ENCODE measurements at regions not wholly inside any gene's neighbourhood (a gene's known extent, or its start where the extent isn't known, plus 50 kb on each side); places are given as distances from the start of the nearest gene placed in this dataset.

DNA sequence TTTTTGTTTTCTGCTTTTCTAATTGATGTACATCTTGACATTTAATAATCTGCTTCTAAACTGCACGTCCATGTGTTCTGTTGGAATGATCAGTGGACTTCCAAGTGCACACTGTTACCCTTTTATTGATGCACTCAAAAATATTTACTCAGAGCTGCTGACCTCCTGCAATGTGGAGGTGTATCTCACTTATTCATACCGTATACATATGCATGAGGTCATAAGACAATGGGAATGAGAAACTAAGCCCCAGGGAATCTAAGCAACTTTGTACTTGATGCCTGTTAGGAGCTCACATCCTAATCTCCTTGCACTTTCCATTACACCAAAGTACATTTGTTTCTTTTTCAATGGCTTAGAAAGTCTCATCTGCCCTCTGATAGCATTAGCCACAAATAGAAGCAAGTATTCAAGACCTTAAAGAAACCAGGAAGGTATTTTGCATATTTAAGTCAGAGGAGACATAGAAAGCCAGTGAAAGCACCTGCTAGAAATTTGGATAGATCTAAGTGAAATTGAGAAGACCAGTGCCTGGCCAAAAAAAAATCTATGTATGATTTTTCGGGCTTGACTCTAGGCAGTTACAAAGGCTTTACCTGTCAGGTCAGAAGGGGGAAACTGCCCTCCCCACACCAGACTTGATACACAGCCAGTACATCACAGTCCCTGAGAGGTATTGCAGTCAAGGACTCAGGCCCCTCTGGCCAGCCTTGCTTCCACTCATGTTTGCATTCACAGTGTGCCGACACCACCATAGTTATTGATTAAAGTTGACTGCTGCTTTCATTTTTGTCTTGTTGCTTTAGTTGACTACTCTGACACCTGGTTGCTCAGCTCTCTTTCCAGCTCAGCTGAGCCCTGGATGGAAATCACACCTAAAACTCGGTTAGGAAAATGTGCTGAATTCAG is 391.7 kb upstream of the CYRIA start:
- DNase-seq = no peak

DNA sequence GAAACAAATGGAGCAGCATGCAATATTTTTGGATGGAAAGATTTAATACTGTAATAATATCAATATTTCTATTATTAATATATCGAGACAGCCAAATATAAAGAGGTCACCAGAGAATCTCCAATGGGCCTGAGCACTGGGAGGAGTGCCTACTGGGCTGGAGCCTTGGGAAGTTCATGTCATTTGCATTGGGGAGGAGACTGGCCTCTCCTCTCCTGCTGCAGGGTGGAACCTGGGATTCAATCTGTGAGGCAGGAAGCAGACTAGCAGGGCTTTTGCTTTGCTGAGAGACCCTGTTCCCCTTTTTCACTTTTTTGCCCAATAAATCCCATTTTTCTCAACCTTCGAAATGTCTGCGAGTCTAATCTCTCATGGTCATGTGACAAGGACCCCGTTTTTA is 390.6 kb upstream of the CYRIA start:
- no peak for DNase-seq

DNA sequence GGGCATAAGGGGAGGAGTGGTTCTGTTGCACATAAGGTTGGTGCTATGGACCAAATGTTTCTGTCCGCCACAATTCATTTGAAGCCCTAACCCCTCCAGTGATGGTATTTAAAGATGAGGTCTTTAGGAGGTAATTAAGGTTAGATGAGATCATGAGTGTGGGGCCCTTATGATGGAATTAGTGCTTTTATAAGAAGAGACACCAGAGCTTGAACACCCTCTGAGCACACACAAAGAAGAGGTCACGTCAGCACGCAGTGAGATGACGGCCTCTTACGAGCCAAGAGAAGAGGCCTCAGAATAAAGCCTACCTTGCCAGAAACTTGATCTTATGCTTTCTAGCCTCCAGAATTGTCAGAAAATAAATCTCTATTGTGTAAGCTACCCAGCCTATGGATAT is 386.4 kb upstream of the CYRIA start:
- no peak for DNase-seq

DNA sequence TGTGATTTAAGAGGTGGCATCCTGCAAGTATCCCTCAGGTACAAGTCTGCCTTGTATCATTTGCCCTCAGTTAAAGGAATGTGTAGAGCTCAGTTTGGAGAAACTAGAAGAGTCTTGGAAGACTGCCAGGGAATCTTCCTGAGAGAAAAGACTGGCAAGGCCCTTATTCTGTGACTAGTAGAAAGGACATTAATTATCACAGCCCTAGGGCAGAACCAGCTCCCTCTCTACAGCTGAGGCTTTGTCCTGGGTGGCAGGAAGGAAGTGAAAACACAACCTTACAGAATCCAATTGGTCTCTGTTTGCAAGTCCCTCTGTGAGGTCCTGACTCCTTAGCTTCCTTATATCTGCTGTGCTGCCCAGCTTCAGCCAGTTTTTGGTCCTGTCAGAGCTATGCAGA is 385.9 kb upstream of the CYRIA start:
- no peak for DNase-seq

DNA sequence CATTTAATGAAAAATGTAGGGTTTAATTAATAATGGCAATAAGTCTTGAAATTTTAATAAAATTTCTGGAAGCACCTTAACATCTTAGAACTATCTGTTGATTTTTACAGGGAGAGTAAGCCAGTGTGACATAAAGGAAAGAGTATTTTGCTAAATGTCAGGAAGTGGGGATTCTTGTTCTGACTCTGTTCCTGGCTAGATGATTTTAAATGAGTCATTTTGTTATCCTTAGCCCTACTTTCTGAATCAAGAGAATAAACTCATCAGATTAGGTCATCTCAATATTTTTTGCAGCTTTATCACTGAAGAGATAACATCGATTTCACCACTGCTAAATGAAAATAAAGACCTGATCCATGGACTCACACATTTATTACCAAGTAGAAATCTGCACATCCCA is 377.5 kb upstream of the CYRIA start:
- no peak for DNase-seq

DNA sequence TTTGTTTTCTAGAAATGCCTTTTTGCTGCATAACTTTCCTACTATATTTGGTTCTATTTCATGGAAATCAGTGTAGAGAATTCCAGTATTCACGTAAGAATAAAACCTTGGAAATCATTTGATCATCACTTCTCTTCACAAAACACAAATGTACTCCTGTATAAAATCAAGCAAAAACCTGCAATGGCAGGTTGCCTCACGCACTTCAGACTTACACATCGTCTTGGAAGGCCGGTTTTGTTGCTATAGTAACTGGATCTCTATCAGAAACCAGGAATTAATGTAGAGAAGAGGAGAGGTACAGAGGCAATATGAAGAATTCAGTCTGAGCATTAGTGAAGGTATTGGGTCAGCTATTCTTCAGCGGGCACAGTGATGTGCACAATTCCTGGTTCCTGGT is 370.7 kb upstream of the CYRIA start:
- DNase-seq = no peak

DNA sequence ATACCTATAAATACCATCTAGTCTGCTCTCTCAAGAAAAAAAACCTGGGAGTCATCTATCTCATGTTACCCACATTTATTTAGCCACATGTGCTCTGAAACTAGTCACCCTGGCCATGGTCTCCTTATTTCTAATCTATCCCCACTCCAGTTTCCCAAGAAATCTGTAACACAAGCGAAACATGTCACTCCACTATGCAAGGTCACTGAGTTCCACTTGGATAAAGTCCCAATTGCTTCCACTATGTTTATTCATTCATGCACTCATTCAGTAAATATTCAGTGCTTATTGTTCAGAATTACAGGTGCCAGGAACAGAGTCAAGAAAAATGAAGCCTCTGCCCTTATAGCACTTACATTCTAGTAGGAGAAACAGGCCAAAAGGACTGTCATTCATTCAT is 369.4 kb upstream of the CYRIA start:
- no peak for DNase-seq

DNA sequence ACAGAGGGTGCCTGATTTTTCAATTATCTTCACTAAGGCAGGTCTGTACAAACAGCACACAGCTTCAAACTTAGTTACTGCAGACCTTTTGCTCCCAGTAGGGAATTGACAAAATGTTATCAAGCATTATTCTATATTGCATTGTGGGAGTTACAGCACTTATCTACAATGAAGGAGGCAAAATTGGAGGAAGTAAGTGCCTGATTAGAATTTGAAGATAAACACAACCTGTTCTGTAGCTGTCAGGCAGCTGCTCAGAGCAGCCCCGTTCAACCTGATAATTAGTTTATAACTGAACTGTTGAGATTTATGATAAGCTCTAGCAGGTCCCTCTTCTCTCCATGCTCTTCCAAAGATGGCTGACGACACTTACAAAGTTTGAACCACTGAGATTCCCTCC is 364.4 kb upstream of the CYRIA start:
- DNase-seq = no peak

DNA sequence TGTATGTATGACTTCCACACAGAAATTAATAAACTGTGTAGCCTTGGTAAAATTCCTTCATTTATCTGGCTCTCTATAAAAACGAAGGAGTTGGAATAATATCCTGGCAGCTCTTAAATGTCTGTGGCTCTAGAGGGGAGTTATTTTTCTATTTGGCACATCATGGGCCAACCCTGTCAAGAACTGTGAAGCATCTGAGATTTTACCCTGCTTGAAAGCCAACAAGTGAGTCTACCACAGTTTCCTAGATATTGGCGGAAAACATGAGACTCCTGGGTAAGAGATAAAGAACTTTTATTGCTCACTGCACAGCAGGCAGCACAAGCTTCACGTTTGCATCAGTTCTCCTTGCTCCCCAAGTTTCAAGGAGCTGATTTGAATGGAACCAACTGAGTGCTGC is 346.7 kb upstream of the CYRIA start:
- DNase-seq = no peak

DNA sequence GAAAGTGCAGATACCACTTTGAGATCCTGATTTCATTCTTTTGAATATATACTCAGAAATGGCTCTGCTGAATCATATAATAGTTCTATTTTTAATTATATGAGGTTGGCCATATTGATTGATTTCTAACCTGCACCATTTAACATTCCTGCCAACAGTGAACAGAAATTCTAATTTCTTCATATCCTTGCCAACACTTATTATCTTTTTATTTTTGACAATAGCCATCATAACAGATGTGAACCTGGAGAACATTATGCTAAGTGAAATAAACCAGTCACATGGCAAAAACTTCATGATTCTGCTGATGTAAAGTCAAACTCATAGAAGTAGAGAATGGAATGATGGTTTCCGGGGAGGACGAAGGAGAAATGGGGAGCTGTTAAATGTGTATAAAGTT is 344.5 kb upstream of the CYRIA start:
- DNase-seq = no peak

DNA sequence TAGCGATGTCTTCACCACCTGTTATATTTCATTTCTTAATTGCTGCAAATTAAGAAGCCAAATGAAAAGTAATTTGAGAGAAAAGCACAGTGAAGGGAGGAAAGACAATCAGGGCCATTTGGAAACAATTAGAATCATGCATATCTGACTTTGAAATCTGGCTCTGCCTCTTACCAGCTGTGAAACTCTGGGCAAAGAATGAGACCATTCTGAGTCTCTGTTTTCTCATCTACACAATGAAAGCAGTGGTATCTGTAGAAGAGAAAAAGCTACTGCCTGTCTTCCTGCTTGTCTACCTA is 334.5 kb upstream of the CYRIA start:
- no peak for DNase-seq

DNA sequence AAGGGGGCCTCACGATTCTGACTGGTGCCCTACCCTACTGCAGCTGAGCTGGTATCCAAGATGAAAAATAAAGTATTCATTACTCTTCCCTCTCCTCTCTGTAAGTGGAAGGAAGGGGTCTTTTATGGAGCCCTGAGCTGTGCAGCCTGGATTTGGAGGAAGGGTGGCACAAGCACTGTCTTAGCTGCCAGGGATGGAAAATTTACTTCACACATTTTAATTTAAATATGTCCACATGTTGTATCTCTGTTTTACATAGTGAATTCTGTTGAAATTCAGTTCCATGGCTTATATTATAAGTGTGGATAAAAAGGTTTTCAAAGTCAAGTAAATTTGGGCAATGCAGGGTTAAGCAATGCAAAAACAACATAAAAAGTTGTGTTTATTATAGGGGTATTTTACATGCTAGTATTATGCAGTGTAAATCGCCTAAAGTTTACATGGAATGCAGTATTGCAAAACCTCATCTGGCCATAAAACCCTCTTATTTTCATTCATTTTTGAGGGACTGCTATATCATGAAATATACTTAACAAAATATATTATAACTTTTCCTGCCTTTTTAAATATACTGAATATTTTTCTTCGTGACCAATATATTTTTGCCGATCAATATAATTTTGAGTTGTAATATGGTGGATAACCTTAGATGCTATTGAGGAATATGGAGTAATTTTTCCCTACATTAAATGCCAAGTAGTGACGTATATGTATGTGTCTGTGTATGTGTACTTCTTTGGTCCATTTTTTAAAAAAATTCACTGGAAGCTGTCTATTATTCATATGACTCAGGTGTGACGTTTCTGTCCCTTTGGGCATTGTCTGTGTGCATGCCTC is 333.9 kb upstream of the CYRIA start:
- no peak for DNase-seq

DNA sequence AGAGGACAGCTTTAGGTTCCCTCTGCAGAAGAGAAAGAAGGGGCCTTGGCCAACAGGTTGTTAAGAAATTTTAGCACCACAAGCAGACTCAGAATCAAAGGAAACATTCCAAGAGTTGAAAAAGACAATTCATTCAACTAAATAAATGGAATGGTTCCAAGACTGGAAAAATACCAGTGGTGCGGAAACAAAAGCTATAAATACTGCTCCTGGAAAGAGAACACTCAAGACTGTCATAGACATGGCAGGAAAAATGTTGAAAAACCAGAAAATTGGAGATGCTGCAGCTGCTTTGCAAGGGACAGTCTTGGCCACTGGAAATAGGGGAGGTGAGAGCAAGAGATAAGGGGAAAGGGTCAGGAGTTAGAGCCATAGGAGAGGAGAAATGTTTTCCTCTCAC is 312.7 kb upstream of the CYRIA start:
- DNase-seq = no peak

DNA sequence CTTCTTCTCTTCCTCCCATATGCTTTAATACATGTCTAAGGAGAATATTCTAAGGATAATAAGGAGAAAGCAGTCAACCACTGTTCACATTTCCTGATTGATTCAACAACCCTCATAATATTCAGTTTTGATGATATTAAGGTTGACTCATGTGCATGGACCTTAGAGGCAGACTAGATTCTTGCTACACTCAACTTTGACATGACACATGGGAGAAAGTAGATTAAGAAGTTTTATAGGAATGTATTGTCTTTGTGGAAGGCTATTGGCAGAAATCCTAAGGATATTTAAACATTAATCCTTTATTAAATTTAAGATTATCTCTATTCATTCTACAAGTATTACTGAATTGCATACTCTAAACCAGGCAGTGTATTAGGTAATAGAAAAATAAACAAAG is 309.1 kb upstream of the CYRIA start:
- no peak for DNase-seq

DNA sequence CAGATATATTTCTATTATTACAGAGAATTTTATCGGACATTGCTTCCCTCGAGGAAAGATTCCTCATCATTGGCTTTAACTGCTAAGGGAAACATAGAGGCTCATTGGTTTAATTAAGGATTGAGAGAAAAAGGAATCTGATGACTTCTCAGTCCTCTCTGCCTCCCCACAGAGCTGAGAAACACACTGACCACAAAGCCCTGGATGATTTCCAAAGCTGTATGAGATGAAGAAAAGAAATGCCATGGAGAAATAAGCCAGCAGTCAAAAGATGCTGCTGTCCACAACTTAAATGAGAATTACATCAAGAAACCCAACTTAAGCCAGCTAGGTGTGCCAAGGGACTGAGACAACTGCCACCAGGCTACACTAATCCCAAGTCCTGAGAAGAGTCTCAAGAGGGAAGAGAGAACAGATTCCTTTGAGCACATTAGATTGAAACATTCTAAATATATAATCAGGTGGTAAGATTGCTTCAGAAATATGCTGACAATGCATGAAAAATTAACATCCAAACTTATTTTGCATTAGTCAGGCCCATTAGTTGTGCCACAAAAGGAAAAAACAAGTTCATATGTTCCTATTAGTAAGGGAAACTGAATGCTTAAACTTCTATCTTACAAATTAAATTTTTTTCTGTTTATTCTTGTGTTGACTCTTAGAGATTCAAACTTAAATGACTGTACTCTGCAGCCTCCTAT is 308.1 kb upstream of the CYRIA start:
- DNase-seq = no peak

DNA sequence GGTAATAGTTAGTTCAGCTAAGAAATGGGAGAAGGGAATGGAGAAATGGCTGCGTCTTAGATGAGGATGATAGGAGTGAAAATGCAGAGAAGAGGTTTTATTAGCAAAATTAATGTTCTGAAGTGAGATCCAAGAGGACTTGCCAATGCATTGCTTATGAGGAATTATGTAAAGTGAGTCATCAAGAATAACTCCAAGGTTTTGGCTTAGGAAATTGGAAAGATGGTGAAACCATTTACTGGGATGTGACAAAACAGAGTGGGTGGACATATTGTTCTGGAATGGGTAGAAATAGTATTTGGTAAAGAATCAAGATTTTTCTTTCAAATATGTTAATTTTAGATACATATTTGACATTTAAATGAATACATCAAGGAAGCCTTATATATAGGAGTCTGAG is 306.6 kb upstream of the CYRIA start:
- no peak for DNase-seq

DNA sequence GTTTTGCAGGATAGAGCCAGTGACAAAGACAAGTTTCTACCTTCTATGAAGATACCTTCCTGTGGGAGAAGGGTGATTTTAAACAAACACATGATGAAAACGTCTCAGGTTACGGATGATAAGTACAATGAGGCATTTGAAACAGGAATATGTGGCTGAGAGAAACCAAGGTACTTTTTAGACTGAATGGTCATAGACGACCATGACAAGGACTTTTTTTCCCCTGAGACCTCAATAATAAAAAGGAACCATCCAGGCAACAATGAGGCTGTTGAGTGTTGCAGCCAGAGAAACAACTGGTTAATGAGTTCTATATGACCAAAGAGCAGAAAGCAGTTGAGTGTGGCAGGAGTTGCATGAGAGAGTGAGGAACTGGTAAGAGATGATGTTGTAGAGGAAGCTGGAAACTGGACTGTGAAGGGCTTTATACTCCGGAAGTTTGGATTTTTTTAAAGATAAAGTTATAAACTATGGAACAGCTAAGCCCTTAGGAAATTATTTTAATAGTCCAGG is 306.1 kb upstream of the CYRIA start:
- DNase-seq = no peak

DNA sequence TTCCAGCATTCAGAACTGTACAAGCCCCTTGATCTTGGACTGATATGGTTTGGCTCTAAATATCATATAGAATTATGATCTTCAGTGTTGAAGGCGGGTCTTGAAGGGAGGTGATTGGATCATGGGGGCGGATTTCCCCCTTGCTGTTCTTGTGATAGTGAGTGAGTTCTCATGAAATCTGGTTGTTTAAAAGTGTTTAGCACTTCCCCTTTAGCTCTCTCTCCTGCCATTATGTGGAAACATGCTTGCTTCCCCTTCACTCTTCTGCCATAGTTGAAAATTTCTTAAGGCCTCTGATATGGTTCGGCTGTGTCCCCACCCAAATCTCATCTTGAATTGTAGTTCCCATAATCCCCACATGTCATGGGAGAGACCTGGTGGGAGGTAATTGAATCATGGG is 305.3 kb upstream of the CYRIA start:
- peak; percentile 15 to 37 (median 17) for DNase-seq

DNA sequence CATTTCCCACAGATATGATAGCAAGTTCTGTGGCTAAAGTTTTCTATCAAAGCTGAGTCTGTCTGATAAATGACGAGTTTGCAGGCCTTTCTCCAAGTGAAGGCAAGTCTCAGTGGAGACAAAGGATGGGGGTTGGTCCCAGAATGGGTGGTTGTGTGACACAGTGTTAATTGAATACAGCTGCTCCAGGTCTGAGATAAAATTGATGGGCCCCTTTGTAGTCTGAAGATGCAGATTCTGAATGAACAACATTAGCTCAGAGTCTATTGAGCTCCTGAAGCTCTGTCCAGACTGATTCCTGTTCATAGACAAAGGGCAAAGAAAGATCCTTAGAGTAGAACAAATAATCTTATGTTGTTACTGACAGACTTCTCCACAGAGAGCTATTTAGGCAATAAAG is 296.9 kb upstream of the CYRIA start:
- no peak for DNase-seq

DNA sequence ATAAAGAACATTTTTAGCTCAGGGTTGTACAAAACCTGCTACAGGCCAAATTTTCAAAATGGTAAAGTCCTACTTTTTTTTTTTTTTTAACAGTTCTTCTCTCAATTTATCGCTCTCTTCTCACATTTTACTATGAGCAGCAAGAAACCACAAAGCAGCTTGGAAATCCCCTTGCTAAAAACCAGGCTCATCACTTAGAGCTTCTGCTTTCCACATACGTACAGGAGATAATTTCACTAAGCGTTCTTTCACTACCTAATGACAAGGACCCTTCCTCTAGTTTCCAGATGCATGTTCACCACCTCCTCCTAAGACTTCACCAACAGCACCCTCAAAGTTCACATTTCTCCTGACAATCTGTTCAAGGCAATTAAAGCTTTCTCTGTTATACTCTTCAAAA is 294.9 kb upstream of the CYRIA start:
- peak; percentile 18 to 25 (median 24) for DNase-seq

DNA sequence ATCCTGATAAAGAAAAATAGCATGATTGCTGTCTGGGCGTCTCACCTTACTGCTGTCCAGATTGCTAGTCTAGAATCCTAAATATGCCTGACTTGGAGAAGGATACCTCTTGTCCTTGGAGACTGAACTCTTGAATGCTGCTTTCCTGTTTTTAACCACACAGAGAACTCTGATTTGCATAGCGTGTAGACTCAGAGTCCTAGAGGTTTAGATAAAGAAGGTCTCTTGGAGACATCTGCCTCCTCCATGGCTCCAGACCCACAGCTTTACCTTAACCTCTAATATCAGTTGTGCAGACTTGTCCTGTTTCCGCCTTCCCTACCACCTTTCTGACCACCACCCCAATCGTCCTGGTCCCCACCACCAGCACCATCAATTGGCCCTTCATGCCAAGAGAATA is 292.6 kb upstream of the CYRIA start:
- DNase-seq = no peak

DNA sequence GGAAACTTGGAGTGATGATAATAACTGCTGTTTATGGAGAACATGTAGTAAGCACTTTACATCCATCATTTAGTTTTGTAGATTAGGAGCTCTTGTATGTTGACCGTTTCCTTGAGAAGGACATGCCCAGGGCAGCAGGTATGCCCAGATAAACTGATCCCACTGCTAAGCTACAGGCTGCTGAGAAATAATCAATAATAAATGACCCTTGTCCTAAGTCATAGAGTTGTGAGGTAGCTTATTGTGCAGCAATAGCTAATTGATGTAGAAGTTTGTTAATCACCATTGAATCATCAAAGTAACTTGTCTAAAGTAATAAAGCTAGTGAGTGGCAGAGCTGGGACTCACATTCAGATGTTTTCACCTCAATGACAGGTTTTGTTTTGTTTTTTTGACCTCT is 287.2 kb upstream of the CYRIA start:
- no peak for DNase-seq

DNA sequence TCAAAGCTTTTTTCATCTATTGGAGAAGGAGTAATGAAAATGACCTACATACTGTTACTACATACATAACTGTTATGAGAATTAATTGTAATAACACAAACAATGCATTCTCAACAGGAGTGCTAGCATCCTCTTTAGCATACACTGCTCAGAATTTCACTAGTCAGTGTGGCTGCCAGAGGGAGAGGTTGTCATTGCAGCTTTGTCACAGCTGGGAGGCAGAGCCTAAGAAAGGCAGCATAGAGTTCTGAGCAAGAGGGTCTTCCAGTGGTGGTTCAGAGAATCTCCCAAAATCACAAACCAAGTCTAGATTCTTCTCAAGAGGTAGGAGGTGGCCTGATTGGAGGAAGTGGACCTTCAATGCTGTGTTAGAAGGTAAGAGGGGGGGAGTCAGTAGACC is 286.7 kb upstream of the CYRIA start:
- no peak for DNase-seq

DNA sequence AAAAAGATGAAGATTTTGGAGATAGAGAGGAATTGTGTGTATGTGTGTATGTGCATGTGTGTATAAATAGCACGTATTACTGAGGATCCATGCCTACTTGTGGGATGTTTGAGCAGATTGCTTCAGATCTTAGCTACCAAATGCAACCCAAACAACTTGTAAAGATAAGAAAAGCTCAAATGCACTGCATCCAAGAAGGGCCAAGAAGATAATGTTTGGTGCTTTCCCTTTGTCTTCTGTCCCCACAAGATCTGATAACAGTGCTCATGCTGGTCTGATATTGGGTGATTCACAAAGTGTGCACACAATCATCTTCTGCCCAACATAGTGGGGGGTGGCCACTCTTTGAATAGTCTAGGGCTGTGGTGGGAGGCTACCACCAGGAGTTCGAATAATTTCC is 284.8 kb upstream of the CYRIA start:
- DNase-seq = no peak
